Fibroblast of lung (primary cell): ENCODE measurements at regions not wholly inside any gene's neighbourhood (a gene's known extent, or its start where the extent isn't known, plus 50 kb on each side); places are given as distances from the start of the nearest gene placed in this dataset.

ENCODE experiments used
- EZH2 ChIP-seq: IDR thresholded peaks from 2 replicates; pipeline ENCODE4 v1.5.1; 2012; ENCODE audit warnings: low read length, control low read depth, mild to moderate bottlenecking; ENCODE audit errors: missing control alignments
- TF ChIP-seq, protein P1 (sequence below), 2 donors: IDR thresholded peaks in 1 of 2; conservative IDR thresholded peaks in 1 of 2; 1 replicate in 1 of 2; 2 replicates in 1 of 2; pipeline ENCODE4 v1.5.1; 2011 to 2012; ENCODE audit warnings: low read length in 2 of 2, control low read depth in 1 of 2, inconsistent platforms in 1 of 2, low read depth in 1 of 2, mild to moderate bottlenecking in 1 of 2

DNA sequence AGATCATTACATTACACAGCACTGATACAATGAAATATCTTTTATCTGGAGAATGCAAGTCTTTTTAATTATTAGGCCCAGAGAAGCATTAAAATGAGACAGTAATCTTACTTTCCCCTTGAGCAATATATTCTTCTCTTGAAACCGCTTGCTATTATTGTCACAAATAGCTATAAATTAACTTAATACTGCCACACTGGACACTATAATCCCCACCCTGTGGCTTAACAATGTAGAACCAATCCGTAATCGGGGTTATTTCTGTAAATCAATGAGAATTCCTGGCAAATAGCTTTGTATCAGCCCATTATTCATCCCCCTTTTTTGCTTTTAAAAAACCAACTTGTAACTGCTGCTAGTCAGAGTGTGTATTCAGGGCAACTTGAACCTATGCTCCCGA lies 366.2 kb upstream of the VWC2 start:
- TF ChIP-seq, protein P1, sequence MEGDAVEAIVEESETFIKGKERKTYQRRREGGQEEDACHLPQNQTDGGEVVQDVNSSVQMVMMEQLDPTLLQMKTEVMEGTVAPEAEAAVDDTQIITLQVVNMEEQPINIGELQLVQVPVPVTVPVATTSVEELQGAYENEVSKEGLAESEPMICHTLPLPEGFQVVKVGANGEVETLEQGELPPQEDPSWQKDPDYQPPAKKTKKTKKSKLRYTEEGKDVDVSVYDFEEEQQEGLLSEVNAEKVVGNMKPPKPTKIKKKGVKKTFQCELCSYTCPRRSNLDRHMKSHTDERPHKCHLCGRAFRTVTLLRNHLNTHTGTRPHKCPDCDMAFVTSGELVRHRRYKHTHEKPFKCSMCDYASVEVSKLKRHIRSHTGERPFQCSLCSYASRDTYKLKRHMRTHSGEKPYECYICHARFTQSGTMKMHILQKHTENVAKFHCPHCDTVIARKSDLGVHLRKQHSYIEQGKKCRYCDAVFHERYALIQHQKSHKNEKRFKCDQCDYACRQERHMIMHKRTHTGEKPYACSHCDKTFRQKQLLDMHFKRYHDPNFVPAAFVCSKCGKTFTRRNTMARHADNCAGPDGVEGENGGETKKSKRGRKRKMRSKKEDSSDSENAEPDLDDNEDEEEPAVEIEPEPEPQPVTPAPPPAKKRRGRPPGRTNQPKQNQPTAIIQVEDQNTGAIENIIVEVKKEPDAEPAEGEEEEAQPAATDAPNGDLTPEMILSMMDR (conservative IDR thresholded peaks at IDR 0.05 in 1 of 2, IDR thresholded peaks at IDR 0.05 in 1 of 2; ENCODE audit: low read depth in 1 of 2, low read length in 2 of 2): no peak
- TF ChIP-seq EZH2: no peak
